ENCODE measurements at regions not wholly inside any gene's neighbourhood (a gene's known extent, or its start where the extent isn't known, plus 50 kb on each side); places are given as distances from the start of the nearest gene placed in this dataset.

GRCh38 chr10:107453561-107453960 lies 289.1 kb upstream of the SORCS1 start:
- no peaks in the 10 kb centered on the region for H3K4me1 ChIP-seq (ENCODE audit: control insufficient read depth in 2 of 2, insufficient read depth in 2 of 2, low read length in 1 of 2)
- H3K27ac ChIP-seq (ENCODE audit: low read depth in 2 of 2, low read length in 1 of 2): no peak overlapping the region
- no peak overlapping the region for H3K4me3 ChIP-seq (ENCODE audit: low read depth in 1 of 2, low read length in 2 of 2)
- WGBS, 2 donors: 58 to 65% methylated on average over 4 of the region's 4 CpGs
- no peaks in the 10 kb centered on the region for H3K36me3 ChIP-seq (ENCODE audit: control insufficient read depth in 2 of 2, insufficient read depth in 2 of 2, low read length in 1 of 2)
- H3K9me3 ChIP-seq (ENCODE audit: control insufficient read depth in 2 of 2, insufficient read depth in 1 of 2, low read depth in 1 of 2, low read length in 1 of 2): no peaks in the 10 kb centered on the region
- H3K27me3 ChIP-seq (ENCODE audit: control insufficient read depth in 1 of 2, insufficient read depth in 2 of 2, low read length in 2 of 2): no peaks in the 10 kb centered on the region

- Histone ChIP-seq H3K9me3 (ENCODE audit: control insufficient read depth in 2 of 2, insufficient read depth in 1 of 2, low read depth in 1 of 2, low read length in 1 of 2) (no peaks in the 10 kb centered on the region), H3K27ac (ENCODE audit: low read depth in 2 of 2, low read length in 1 of 2) (no peak overlapping the region), H3K36me3 (ENCODE audit: control insufficient read depth in 2 of 2, insufficient read depth in 2 of 2, low read length in 1 of 2) (no peaks in the 10 kb centered on the region), H3K27me3 (ENCODE audit: control insufficient read depth in 1 of 2, insufficient read depth in 2 of 2, low read length in 2 of 2) (no peaks in the 10 kb centered on the region), H3K4me3 (ENCODE audit: low read depth in 1 of 2, low read length in 2 of 2) (no peak overlapping the region), H3K4me1 (ENCODE audit: control insufficient read depth in 2 of 2, insufficient read depth in 2 of 2, low read length in 1 of 2) (no peaks in the 10 kb centered on the region)
- WGBS, 2 donors: 59 to 68% methylated on average over 4 of the region's 4 CpGs
Observed at GRCh38 chr10:107451047-107451446, 286.5 kb upstream of the SORCS1 start.

GRCh38 chr10:107450056-107450455 lies 285.6 kb upstream of the SORCS1 start:
- no peaks in the 10 kb centered on the region for H3K36me3 ChIP-seq (ENCODE audit: control insufficient read depth in 2 of 2, insufficient read depth in 2 of 2, low read length in 1 of 2)
- H3K4me3 ChIP-seq (ENCODE audit: low read depth in 1 of 2, low read length in 2 of 2): no peak overlapping the region
- WGBS, 2 donors: 89 to 90% methylated on average over 5 of the region's 5 CpGs
- no peaks in the 10 kb centered on the region for H3K9me3 ChIP-seq (ENCODE audit: control insufficient read depth in 2 of 2, insufficient read depth in 1 of 2, low read depth in 1 of 2, low read length in 1 of 2)
- no peaks in the 10 kb centered on the region for H3K27me3 ChIP-seq (ENCODE audit: control insufficient read depth in 1 of 2, insufficient read depth in 2 of 2, low read length in 2 of 2)
- H3K4me1 ChIP-seq (ENCODE audit: control insufficient read depth in 2 of 2, insufficient read depth in 2 of 2, low read length in 1 of 2): no peaks in the 10 kb centered on the region
- H3K27ac ChIP-seq (ENCODE audit: low read depth in 2 of 2, low read length in 1 of 2): no peak overlapping the region

GRCh38 chr10:107444443-107444842 lies 279.9 kb upstream of the SORCS1 start:
- 81 to 88% methylated on average over 3 of the region's 3 CpGs for WGBS, 2 donors
- no peak overlapping the region for H3K4me3 ChIP-seq (ENCODE audit: low read depth in 1 of 2, low read length in 2 of 2)
- no peaks in the 10 kb centered on the region for H3K9me3 ChIP-seq (ENCODE audit: control insufficient read depth in 2 of 2, insufficient read depth in 1 of 2, low read depth in 1 of 2, low read length in 1 of 2)
- H3K27me3 ChIP-seq (ENCODE audit: control insufficient read depth in 1 of 2, insufficient read depth in 2 of 2, low read length in 2 of 2): no peaks in the 10 kb centered on the region
- H3K4me1 ChIP-seq (ENCODE audit: control insufficient read depth in 2 of 2, insufficient read depth in 2 of 2, low read length in 1 of 2): no peaks in the 10 kb centered on the region
- H3K36me3 ChIP-seq (ENCODE audit: control insufficient read depth in 2 of 2, insufficient read depth in 2 of 2, low read length in 1 of 2): no peaks in the 10 kb centered on the region
- H3K27ac ChIP-seq (ENCODE audit: low read depth in 2 of 2, low read length in 1 of 2): no peak overlapping the region

GRCh38 chr10:107443813-107444212 lies 279.3 kb upstream of the SORCS1 start:
- Histone ChIP-seq H3K9me3 (ENCODE audit: control insufficient read depth in 2 of 2, insufficient read depth in 1 of 2, low read depth in 1 of 2, low read length in 1 of 2) (no peaks in the 10 kb centered on the region), H3K27ac (ENCODE audit: low read depth in 2 of 2, low read length in 1 of 2) (no peak overlapping the region), H3K4me3 (ENCODE audit: low read depth in 1 of 2, low read length in 2 of 2) (no peak overlapping the region), H3K36me3 (ENCODE audit: control insufficient read depth in 2 of 2, insufficient read depth in 2 of 2, low read length in 1 of 2) (no peaks in the 10 kb centered on the region), H3K4me1 (ENCODE audit: control insufficient read depth in 2 of 2, insufficient read depth in 2 of 2, low read length in 1 of 2) (no peaks in the 10 kb centered on the region), H3K27me3 (ENCODE audit: control insufficient read depth in 1 of 2, insufficient read depth in 2 of 2, low read length in 2 of 2) (no peaks in the 10 kb centered on the region)
- WGBS, 2 donors: 66 to 69% methylated on average over 2 of the region's 2 CpGs

GRCh38 chr10:107443326-107443725 lies 278.8 kb upstream of the SORCS1 start:
- H3K4me3 ChIP-seq (ENCODE audit: low read depth in 1 of 2, low read length in 2 of 2): no peak overlapping the region
- no peak overlapping the region for H3K27ac ChIP-seq (ENCODE audit: low read depth in 2 of 2, low read length in 1 of 2)
- no peaks in the 10 kb centered on the region for H3K27me3 ChIP-seq (ENCODE audit: control insufficient read depth in 1 of 2, insufficient read depth in 2 of 2, low read length in 2 of 2)
- 1 to 3% methylated on average over 1 of the region's 1 CpG for WGBS, 2 donors
- no peaks in the 10 kb centered on the region for H3K9me3 ChIP-seq (ENCODE audit: control insufficient read depth in 2 of 2, insufficient read depth in 1 of 2, low read depth in 1 of 2, low read length in 1 of 2)
- no peaks in the 10 kb centered on the region for H3K36me3 ChIP-seq (ENCODE audit: control insufficient read depth in 2 of 2, insufficient read depth in 2 of 2, low read length in 1 of 2)
- H3K4me1 ChIP-seq (ENCODE audit: control insufficient read depth in 2 of 2, insufficient read depth in 2 of 2, low read length in 1 of 2): no peaks in the 10 kb centered on the region

- Histone ChIP-seq H3K27ac (ENCODE audit: low read depth in 2 of 2, low read length in 1 of 2) (no peak overlapping the region), H3K4me3 (ENCODE audit: low read depth in 1 of 2, low read length in 2 of 2) (no peak overlapping the region), H3K36me3 (ENCODE audit: control insufficient read depth in 2 of 2, insufficient read depth in 2 of 2, low read length in 1 of 2) (no peaks in the 10 kb centered on the region), H3K27me3 (ENCODE audit: control insufficient read depth in 1 of 2, insufficient read depth in 2 of 2, low read length in 2 of 2) (no peaks in the 10 kb centered on the region), H3K4me1 (ENCODE audit: control insufficient read depth in 2 of 2, insufficient read depth in 2 of 2, low read length in 1 of 2) (no peaks in the 10 kb centered on the region), H3K9me3 (ENCODE audit: control insufficient read depth in 2 of 2, insufficient read depth in 1 of 2, low read depth in 1 of 2, low read length in 1 of 2) (no peaks in the 10 kb centered on the region)
- 74 to 77% methylated on average over 5 of the region's 5 CpGs for WGBS, 2 donors
Observed at GRCh38 chr10:107442035-107442505, 277.6 kb upstream of the SORCS1 start.

GRCh38 chr10:107440741-107441140 lies 276.2 kb upstream of the SORCS1 start:
- Histone ChIP-seq H3K36me3 (ENCODE audit: control insufficient read depth in 2 of 2, insufficient read depth in 2 of 2, low read length in 1 of 2) (no peaks in the 10 kb centered on the region), H3K9me3 (ENCODE audit: control insufficient read depth in 2 of 2, insufficient read depth in 1 of 2, low read depth in 1 of 2, low read length in 1 of 2) (no peaks in the 10 kb centered on the region), H3K27ac (ENCODE audit: low read depth in 2 of 2, low read length in 1 of 2) (no peak overlapping the region), H3K4me1 (ENCODE audit: control insufficient read depth in 2 of 2, insufficient read depth in 2 of 2, low read length in 1 of 2) (no peaks in the 10 kb centered on the region), H3K27me3 (ENCODE audit: control insufficient read depth in 1 of 2, insufficient read depth in 2 of 2, low read length in 2 of 2) (no peaks in the 10 kb centered on the region), H3K4me3 (ENCODE audit: low read depth in 1 of 2, low read length in 2 of 2) (no peak overlapping the region)
- 91 to 92% methylated on average over 5 of the region's 5 CpGs for WGBS, 2 donors

GRCh38 chr10:107437921-107438320 lies 273.4 kb upstream of the SORCS1 start:
- H3K4me3 ChIP-seq (ENCODE audit: low read depth in 1 of 2, low read length in 2 of 2): no peak overlapping the region
- no peaks in the 10 kb centered on the region for H3K36me3 ChIP-seq (ENCODE audit: control insufficient read depth in 2 of 2, insufficient read depth in 2 of 2, low read length in 1 of 2)
- no peaks in the 10 kb centered on the region for H3K4me1 ChIP-seq (ENCODE audit: control insufficient read depth in 2 of 2, insufficient read depth in 2 of 2, low read length in 1 of 2)
- H3K27ac ChIP-seq (ENCODE audit: low read depth in 2 of 2, low read length in 1 of 2): no peak overlapping the region
- H3K9me3 ChIP-seq (ENCODE audit: control insufficient read depth in 2 of 2, insufficient read depth in 1 of 2, low read depth in 1 of 2, low read length in 1 of 2): no peaks in the 10 kb centered on the region
- 58 to 74% methylated on average over 2 of the region's 2 CpGs for WGBS, 2 donors
- no peaks in the 10 kb centered on the region for H3K27me3 ChIP-seq (ENCODE audit: control insufficient read depth in 1 of 2, insufficient read depth in 2 of 2, low read length in 2 of 2)

- Histone ChIP-seq H3K27me3 (ENCODE audit: control insufficient read depth in 1 of 2, insufficient read depth in 2 of 2, low read length in 2 of 2) (no peaks in the 10 kb centered on the region), H3K4me1 (ENCODE audit: control insufficient read depth in 2 of 2, insufficient read depth in 2 of 2, low read length in 1 of 2) (no peaks in the 10 kb centered on the region), H3K9me3 (ENCODE audit: control insufficient read depth in 2 of 2, insufficient read depth in 1 of 2, low read depth in 1 of 2, low read length in 1 of 2) (no peaks in the 10 kb centered on the region), H3K27ac (ENCODE audit: low read depth in 2 of 2, low read length in 1 of 2) (no peak overlapping the region), H3K4me3 (ENCODE audit: low read depth in 1 of 2, low read length in 2 of 2) (no peak overlapping the region), H3K36me3 (ENCODE audit: control insufficient read depth in 2 of 2, insufficient read depth in 2 of 2, low read length in 1 of 2) (no peaks in the 10 kb centered on the region)
- WGBS, 2 donors: 75 to 96% methylated on average over 1 of the region's 1 CpG
Observed at GRCh38 chr10:107436568-107436967, 272.1 kb upstream of the SORCS1 start.
